Uterus (tissue), 2 donors: ENCODE measurements at regions not wholly inside any gene's neighbourhood (a gene's known extent, or its start where the extent isn't known, plus 50 kb on each side); places are given as distances from the start of the nearest gene placed in this dataset.
"Not testable (repeated sequence)": the region's sequence is repeated elsewhere in the genome, so short reads cannot be mapped to it uniquely, and the experiment has no call there.

Experiments used
- CTCF ChIP-seq, 4 experiments: fragments of 200-600 bp in 2 of 4; fragments of 450-650 bp in 2 of 4; sonication (generic) in 2 of 4; IDR thresholded peaks; one replicate each; pipeline ENCODE4 v1.5.1; 2016 to 2019; ENCODE audit warnings: antibody characterized with exemption in 4 of 4, mild to moderate bottlenecking in 2 of 4, moderate library complexity in 1 of 4
- POLR2A ChIP-seq, 2 donors: fragments of 450-650 bp; IDR thresholded peaks; one replicate each; pipeline ENCODE4 v1.6.1; 2016; ENCODE audit warnings: antibody characterized with exemption in 2 of 2, mild to moderate bottlenecking in 1 of 2, moderate library complexity in 1 of 2

- TF ChIP-seq CTCF, POLR2A (IDR thresholded peaks at IDR 0.05): not testable (repeated sequence)
These were observed 110.9 kb downstream of the OLIG3 start for GRCh38 chr6:137383287-137383686.
